OCI-LY7 (cell line): ENCODE measurements at regions not wholly inside any gene's neighbourhood (a gene's known extent, or its start where the extent isn't known, plus 50 kb on each side); places are given as distances from the start of the nearest gene placed in this dataset.

Experiments used
- BruUV-seq: library from RNA; stranded (reverse); fragments of 400-500 nt; replicated peaks from 2 replicates; lab custom pipeline; 2021; lab: Mats Ljungman, UMichigan
- CTCF ChIA-PET: fragments of 300-600 bp; sonication (Branson Sonifier 250); formaldehyde crosslinking; loops from one replicate; lab custom pipeline; 2022; ENCODE audit warnings: antibody characterized with exemption; ENCODE audit not compliant: unreplicated experiment; lab: Charles Lee
- POLR2A ChIA-PET: fragments of 300-600 bp; sonication (Branson Sonifier 250); formaldehyde crosslinking; loops from one replicate; lab custom pipeline; 2022; ENCODE audit warnings: antibody characterized with exemption; lab: Charles Lee
- DNase-seq: peaks from one replicate; pipeline ENCODE4 v3.0.0-alpha.2; 2015; ENCODE audit warnings: low spot score
- H2AFZ ChIP-seq: fragments of 200-600 bp; sonication (generic), shearing (Covaris generic); 2 replicates; pipeline ENCODE4 v1.6.1; 2014; ENCODE audit warnings: mild to moderate bottlenecking, antibody characterized with exemption, low read length, moderate library complexity
- H3K27ac ChIP-seq: fragments of 200-600 bp; sonication (generic); 2 replicates; pipeline ENCODE4 v1.5.1; 2014; ENCODE audit warnings: mixed run types, low read depth, mild to moderate bottlenecking, moderate library complexity, low read length, inconsistent platforms; ENCODE audit not compliant: poor library complexity, severe bottlenecking
- H3K36me3 ChIP-seq: fragments of 200-600 bp; sonication (generic); 2 replicates; pipeline ENCODE4 v1.6.1; 2014; ENCODE audit warnings: mild to moderate bottlenecking, antibody characterized with exemption, low read length, moderate library complexity, mixed read lengths; ENCODE audit not compliant: insufficient read depth
- H3K4me1 ChIP-seq: fragments of 200-600 bp; sonication (generic); 2 replicates; pipeline ENCODE4 v1.5.1; 2014; ENCODE audit warnings: mild to moderate bottlenecking, low read length; ENCODE audit not compliant: insufficient read depth, poor library complexity, severe bottlenecking
- H3K4me2 ChIP-seq: fragments of 200-600 bp; sonication (generic); 2 replicates; pipeline ENCODE4 v1.6.1; 2014; ENCODE audit warnings: mild to moderate bottlenecking, low read length
- H3K4me3 ChIP-seq: fragments of 200-600 bp; sonication (generic); 2 replicates; pipeline ENCODE4 v1.5.1; 2014; ENCODE audit warnings: mild to moderate bottlenecking, low read depth, low read length; ENCODE audit not compliant: poor library complexity, severe bottlenecking
- H3K79me2 ChIP-seq: fragments of 200-600 bp; sonication (generic); 2 replicates; pipeline ENCODE4 v1.6.1; 2016; ENCODE audit warnings: low read depth, mild to moderate bottlenecking, low read length, moderate library complexity, mixed read lengths; ENCODE audit not compliant: insufficient read depth
- H3K9me2 ChIP-seq: fragments of 200-600 bp; sonication (generic); 2 replicates; pipeline ENCODE4 v1.6.1; 2016; ENCODE audit warnings: mild to moderate bottlenecking, low read length, mixed read lengths; ENCODE audit not compliant: insufficient read depth
- H3K9me3 ChIP-seq: fragments of 200-600 bp; sonication (generic); 2 replicates; pipeline ENCODE4 v1.6.1; 2014; ENCODE audit warnings: mild to moderate bottlenecking, mixed run types, low read length, mixed read lengths
- H4K20me1 ChIP-seq: fragments of 200-600 bp; sonication (generic); 2 replicates; pipeline ENCODE4 v1.6.1; 2014; ENCODE audit warnings: mild to moderate bottlenecking, antibody characterized with exemption, low read length, moderate library complexity, mixed read lengths; ENCODE audit not compliant: insufficient read depth
- EZH2phosphoT487 ChIP-seq: fragments of 200-600 bp; sonication (generic); IDR thresholded peaks from 2 replicates; pipeline ENCODE4 v1.6.1; 2018; ENCODE audit warnings: low read depth, borderline replicate concordance, mild to moderate bottlenecking, mixed run types, antibody characterized with exemption, low read length, moderate library complexity, mixed read lengths
- intact Hi-C: fragments of 100-400 bp; cut with micrococcal nuclease; formaldehyde crosslinking; loops from one replicate; pipeline ENCODE4 v1.10.0; 2022; ENCODE audit not compliant: unreplicated experiment
- TF ChIP-seq, protein P1 (sequence below): fragments of 200-600 bp; sonication (generic); conservative IDR thresholded peaks from 2 replicates; pipeline ENCODE4 v1.5.1; 2014; ENCODE audit warnings: mild to moderate bottlenecking, antibody characterized with exemption, low read length, moderate library complexity, mixed read lengths

DNA sequence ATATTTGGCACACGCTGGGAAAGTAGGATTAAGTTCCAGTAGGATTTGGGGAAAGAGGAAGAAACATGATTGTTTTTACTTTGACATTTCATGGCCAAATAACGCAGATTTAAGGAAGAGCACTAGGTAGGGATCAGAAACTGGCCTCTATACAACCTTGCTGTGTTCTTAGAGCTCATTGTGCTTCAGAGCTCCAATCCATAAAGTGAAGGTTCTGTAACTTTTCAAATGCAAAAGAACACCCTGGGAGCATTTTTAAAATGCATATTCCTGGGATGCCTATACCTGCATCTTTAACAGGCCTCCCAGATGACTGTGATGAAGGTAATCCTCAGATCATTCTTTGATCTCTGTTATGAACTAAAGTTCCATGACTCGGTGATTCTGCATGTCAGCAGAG, 77.1 kb downstream of the YIPF5 start:
- Histone ChIP-seq H3K9me2 (no peaks in the 10 kb centered on the region), H3K27ac (no peak overlapping the region), H3K4me1 (no peaks in the 10 kb centered on the region), H2AFZ (no peak overlapping the region), H3K9me3 (no peaks in the 10 kb centered on the region), H3K79me2 (no peaks in the 10 kb centered on the region), H3K4me2 (no peak overlapping the region), H3K4me3 (no peak overlapping the region), H3K36me3 (no peaks in the 10 kb centered on the region), H4K20me1 (no peaks in the 10 kb centered on the region)
- DNase-seq = no peak
- no TSS peak for BruUV-seq
- ChIA-PET POLR2A (no interaction called here), CTCF (no interaction called here)
- intact Hi-C loops = no loop called here
- TF ChIP-seq EZH2phosphoT487 = no peak
- TF ChIP-seq, protein P1, sequence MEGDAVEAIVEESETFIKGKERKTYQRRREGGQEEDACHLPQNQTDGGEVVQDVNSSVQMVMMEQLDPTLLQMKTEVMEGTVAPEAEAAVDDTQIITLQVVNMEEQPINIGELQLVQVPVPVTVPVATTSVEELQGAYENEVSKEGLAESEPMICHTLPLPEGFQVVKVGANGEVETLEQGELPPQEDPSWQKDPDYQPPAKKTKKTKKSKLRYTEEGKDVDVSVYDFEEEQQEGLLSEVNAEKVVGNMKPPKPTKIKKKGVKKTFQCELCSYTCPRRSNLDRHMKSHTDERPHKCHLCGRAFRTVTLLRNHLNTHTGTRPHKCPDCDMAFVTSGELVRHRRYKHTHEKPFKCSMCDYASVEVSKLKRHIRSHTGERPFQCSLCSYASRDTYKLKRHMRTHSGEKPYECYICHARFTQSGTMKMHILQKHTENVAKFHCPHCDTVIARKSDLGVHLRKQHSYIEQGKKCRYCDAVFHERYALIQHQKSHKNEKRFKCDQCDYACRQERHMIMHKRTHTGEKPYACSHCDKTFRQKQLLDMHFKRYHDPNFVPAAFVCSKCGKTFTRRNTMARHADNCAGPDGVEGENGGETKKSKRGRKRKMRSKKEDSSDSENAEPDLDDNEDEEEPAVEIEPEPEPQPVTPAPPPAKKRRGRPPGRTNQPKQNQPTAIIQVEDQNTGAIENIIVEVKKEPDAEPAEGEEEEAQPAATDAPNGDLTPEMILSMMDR = no peak

DNA sequence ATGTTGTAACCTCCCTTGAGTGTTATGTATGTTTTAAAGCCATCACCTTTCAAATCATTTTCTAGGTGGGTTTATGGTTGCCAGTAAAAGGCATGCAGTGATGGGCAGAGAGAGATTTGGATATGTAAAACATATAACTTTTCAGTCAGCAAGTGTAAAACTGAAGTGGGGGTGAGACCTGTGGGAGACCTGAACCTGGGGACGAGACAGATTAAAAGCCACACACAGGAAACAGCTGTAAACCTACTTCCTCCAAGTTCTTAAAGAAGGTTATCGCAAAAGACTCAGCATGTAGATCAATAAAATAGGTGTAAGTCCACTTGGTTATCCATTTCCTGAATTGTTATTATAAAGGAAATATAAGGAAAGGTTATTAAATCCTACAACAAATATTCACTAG, 76.6 kb downstream of the YIPF5 start:
- no peaks in the 10 kb centered on the region for H3K9me2 ChIP-seq
- POLR2A ChIA-PET = no interaction called here
- H3K4me2 ChIP-seq = no peak overlapping the region
- no peak for TF ChIP-seq EZH2phosphoT487
- TF ChIP-seq, protein P1 = no peak
- no peak overlapping the region for H3K27ac ChIP-seq
- H3K36me3 ChIP-seq = no peaks in the 10 kb centered on the region
- no peaks in the 10 kb centered on the region for H4K20me1 ChIP-seq
- CTCF ChIA-PET = no interaction called here
- DNase-seq = no peak
- intact Hi-C loops = no loop called here
- BruUV-seq = no TSS peak
- H3K9me3 ChIP-seq = no peaks in the 10 kb centered on the region
- no peak overlapping the region for H3K4me3 ChIP-seq
- no peaks in the 10 kb centered on the region for H3K79me2 ChIP-seq
- no peak overlapping the region for H2AFZ ChIP-seq
- no peaks in the 10 kb centered on the region for H3K4me1 ChIP-seq

DNA sequence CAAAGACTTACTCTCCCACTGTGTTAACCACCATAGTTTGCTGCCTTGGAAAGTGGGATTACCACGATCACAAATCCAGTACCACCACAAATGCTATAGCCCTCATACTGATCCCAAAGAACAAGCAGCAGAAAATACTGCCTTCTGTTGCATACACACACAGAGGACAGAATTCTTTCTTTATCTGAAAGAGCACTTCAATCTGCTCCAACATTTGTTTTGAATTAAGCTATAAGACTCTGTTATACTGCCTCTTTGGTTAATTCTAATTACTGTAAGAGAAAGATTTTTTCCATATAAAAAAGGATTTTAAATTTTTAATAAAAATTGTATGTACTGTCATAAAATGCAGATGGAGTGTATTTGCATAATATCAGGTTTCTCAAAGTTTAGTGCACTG, 69.8 kb downstream of the YIPF5 start:
- BruUV-seq = no TSS peak
- Histone ChIP-seq H4K20me1 (no peaks in the 10 kb centered on the region), H3K4me2 (no peak overlapping the region), H3K79me2 (no peaks in the 10 kb centered on the region), H3K9me3 (no peaks in the 10 kb centered on the region), H2AFZ (no peak overlapping the region), H3K36me3 (no peaks in the 10 kb centered on the region), H3K4me3 (no peak overlapping the region), H3K9me2 (no peaks in the 10 kb centered on the region), H3K27ac (no peak overlapping the region), H3K4me1 (no peaks in the 10 kb centered on the region)
- POLR2A ChIA-PET = interaction anchor here (0.6 to 1.3 kb wide), 2 partner anchors 12 to 859 kb away, joined by 3 to 5 read pairs; no protein-coding TSS in a partner anchor
- intact Hi-C loops = no loop called here
- DNase-seq = no peak
- TF ChIP-seq, protein P1 = no peak
- no peak for TF ChIP-seq EZH2phosphoT487
- CTCF ChIA-PET = no interaction called here
